C4-2B (cell line): ENCODE measurements at regions not wholly inside any gene's neighbourhood (a gene's known extent, or its start where the extent isn't known, plus 50 kb on each side); places are given as distances from the start of the nearest gene placed in this dataset.

Source experiments
- H3K27ac ChIP-seq: fragments of 450-650 bp; 2 replicates; pipeline ENCODE4 v1.5.1; 2017
- ZFX ChIP-seq: fragments of 450-650 bp; IDR thresholded peaks from 2 replicates; pipeline ENCODE4 v1.6.1; 2017
- TF ChIP-seq, protein P1 (sequence below): fragments of 450-650 bp; conservative IDR thresholded peaks from 2 replicates; pipeline ENCODE4 v1.5.1; 2017; ENCODE audit warnings: mild to moderate bottlenecking

DNA sequence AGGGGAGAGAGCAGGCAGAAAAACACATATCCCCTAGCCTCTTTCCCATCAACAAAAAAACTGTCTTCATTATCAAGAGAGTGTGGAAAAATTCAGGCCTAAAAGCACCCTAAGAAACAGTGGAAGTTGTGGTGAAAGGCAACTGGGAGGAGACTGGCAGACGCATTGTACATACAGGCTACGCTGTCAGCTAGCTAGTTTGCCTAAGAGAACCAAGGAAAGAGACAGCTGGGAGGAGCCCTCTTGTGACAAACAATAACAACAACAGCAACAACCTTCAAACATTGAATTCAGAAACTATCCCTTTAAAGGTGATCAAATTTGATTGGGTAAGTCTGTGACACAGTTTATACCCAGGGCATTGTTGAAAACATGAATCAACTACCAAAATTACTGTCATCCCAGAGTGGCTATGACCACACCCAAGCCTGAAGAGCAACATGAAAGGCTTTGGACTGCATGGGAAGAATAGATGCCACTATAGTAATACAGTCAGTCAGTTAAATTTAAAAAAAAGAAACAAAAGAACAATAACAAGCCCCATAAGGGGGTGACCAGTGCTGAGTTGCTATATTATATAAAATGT, 88.9 kb upstream of the CRIM1 start:
- no peak for TF ChIP-seq ZFX
- TF ChIP-seq, protein P1, sequence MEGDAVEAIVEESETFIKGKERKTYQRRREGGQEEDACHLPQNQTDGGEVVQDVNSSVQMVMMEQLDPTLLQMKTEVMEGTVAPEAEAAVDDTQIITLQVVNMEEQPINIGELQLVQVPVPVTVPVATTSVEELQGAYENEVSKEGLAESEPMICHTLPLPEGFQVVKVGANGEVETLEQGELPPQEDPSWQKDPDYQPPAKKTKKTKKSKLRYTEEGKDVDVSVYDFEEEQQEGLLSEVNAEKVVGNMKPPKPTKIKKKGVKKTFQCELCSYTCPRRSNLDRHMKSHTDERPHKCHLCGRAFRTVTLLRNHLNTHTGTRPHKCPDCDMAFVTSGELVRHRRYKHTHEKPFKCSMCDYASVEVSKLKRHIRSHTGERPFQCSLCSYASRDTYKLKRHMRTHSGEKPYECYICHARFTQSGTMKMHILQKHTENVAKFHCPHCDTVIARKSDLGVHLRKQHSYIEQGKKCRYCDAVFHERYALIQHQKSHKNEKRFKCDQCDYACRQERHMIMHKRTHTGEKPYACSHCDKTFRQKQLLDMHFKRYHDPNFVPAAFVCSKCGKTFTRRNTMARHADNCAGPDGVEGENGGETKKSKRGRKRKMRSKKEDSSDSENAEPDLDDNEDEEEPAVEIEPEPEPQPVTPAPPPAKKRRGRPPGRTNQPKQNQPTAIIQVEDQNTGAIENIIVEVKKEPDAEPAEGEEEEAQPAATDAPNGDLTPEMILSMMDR, result no peak
- H3K27ac ChIP-seq, result no peak overlapping the region

- H3K27ac ChIP-seq, result no peak overlapping the region
- TF ChIP-seq, protein P1, result no peak
- no peak for TF ChIP-seq ZFX
Measured at GRCh38 chr2:36262581-36262980, 93.0 kb upstream of the CRIM1 start.

GRCh38 chr2:36255863-36256262, 99.7 kb upstream of the CRIM1 start:
- no peak overlapping the region for H3K27ac ChIP-seq
- TF ChIP-seq ZFX, result no peak
- TF ChIP-seq, protein P1, result no peak

DNA sequence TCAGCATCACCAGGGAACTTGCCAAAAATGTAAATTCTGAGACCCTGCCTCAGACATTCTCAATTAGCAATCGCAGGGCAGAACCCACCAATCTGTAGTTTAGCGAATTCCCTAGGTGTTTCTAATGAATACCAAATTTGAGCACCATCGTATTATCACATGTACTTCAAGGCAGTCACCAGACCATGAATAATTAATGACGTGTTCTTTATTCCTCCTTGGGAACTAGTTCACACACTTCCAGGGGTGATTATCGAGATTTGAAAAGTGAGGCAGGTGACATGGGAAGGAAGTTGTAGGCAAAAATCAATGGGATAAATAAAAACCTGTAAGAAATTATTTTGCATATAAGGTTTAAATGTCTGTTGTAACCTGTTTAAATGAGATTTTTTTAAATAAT, 102.5 kb upstream of the CRIM1 start:
- no peak for TF ChIP-seq ZFX
- TF ChIP-seq, protein P1, result no peak
- H3K27ac ChIP-seq, result no peak overlapping the region

GRCh38 chr2:36246320-36246990, 109.1 kb upstream of the CRIM1 start:
- no peak overlapping the region for H3K27ac ChIP-seq
- TF ChIP-seq, protein P1, result no peak
- TF ChIP-seq ZFX, result no peak

GRCh38 chr2:36245651-36246050, 109.9 kb upstream of the CRIM1 start:
- H3K27ac ChIP-seq, result no peak overlapping the region

GRCh38 chr2:36238106-36238505, 117.5 kb upstream of the CRIM1 start:
- TF ChIP-seq ZFX, result no peak
- TF ChIP-seq, protein P1, result no peak
- no peak overlapping the region for H3K27ac ChIP-seq

More at GRCh38 chr2:36245651-36246050, 109.9 kb upstream of the CRIM1 start:
- TF ChIP-seq, protein P1, result no peak
- TF ChIP-seq ZFX, result no peak
